Left ventricle myocardium inferior (tissue), 1 donor: ENCODE measurements at regions not wholly inside any gene's neighbourhood (a gene's known extent, or its start where the extent isn't known, plus 50 kb on each side); places are given as distances from the start of the nearest gene placed in this dataset.

Experiments
- DNase-seq: peaks from one replicate; pipeline ENCODE4 v3.0.0-alpha.2; 2020
- H3K27ac ChIP-seq: fragments of 200-600 bp; replicated peaks from 2 replicates; pipeline ENCODE4 v1.8.0; 2021
- H3K27me3 ChIP-seq: fragments of 200-600 bp; 2 replicates; pipeline ENCODE4 v1.8.0; 2021; ENCODE audit warnings: low read depth
- H3K36me3 ChIP-seq: fragments of 200-600 bp; 2 replicates; pipeline ENCODE4 v1.8.0; 2021
- H3K4me1 ChIP-seq: fragments of 200-600 bp; 2 replicates; pipeline ENCODE4 v1.8.0; 2021
- H3K4me3 ChIP-seq: fragments of 200-600 bp; 2 replicates; pipeline ENCODE4 v1.8.0; 2021; ENCODE audit warnings: mild to moderate bottlenecking, moderate library complexity
- H3K9me3 ChIP-seq: fragments of 200-600 bp; replicated peaks from 2 replicates; pipeline ENCODE4 v1.8.0; 2021
- intact Hi-C: fragments of 100-400 bp; cut with micrococcal nuclease; formaldehyde crosslinking; loops from one replicate; pipeline ENCODE4 v1.11.0; 2022
- TF ChIP-seq, protein P1 (sequence below): fragments of 200-600 bp; IDR thresholded peaks from 2 replicates; pipeline ENCODE4 v1.8.0; 2021; ENCODE audit warnings: antibody characterized with exemption, mild to moderate bottlenecking, borderline replicate concordance
- donor health status: DM: no; HTN: yes; CAD: no; lungs with severe emphysema.

DNA sequence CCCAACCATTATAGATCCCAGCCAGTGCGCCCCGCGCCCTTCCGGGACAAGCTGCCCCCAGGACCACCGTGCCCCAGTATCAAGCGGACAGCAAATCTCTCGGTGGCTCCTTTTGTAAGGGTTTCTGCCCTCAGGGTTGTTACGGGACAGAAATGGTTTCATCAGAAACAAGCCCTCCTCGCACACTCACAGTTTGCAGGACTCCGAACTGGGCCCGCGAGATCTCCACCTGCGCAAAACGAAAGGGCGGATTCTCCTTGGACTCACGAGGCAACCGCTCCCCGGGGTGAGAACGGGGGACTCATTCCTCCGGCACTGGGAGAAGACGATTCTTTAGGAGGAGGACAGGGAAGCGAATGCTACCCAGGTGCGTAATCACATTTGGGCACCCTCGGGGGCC lies 51.1 kb upstream of the H6PD start:
- H3K4me3 ChIP-seq, result peak overlapping the region; percentile 87
- DNase-seq, result no peak
- intact Hi-C loops, result no loop called here
- H3K4me1 ChIP-seq, result peaks cover 43% of the 10 kb centered on the region
- TF ChIP-seq, protein P1, sequence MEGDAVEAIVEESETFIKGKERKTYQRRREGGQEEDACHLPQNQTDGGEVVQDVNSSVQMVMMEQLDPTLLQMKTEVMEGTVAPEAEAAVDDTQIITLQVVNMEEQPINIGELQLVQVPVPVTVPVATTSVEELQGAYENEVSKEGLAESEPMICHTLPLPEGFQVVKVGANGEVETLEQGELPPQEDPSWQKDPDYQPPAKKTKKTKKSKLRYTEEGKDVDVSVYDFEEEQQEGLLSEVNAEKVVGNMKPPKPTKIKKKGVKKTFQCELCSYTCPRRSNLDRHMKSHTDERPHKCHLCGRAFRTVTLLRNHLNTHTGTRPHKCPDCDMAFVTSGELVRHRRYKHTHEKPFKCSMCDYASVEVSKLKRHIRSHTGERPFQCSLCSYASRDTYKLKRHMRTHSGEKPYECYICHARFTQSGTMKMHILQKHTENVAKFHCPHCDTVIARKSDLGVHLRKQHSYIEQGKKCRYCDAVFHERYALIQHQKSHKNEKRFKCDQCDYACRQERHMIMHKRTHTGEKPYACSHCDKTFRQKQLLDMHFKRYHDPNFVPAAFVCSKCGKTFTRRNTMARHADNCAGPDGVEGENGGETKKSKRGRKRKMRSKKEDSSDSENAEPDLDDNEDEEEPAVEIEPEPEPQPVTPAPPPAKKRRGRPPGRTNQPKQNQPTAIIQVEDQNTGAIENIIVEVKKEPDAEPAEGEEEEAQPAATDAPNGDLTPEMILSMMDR, result no peak
- no peak overlapping the region for H3K27ac ChIP-seq
- no peaks in the 10 kb centered on the region for H3K36me3 ChIP-seq
- H3K9me3 ChIP-seq, result no peaks in the 10 kb centered on the region
- peaks cover 17% of the 10 kb centered on the region for H3K27me3 ChIP-seq

GRCh38 chr1:9183898-9184297 lies 50.7 kb upstream of the H6PD start:
- Histone ChIP-seq H3K36me3 (no peaks in the 10 kb centered on the region), H3K9me3 (no peaks in the 10 kb centered on the region), H3K27me3 (peaks cover 17% of the 10 kb centered on the region), H3K4me3 (peak overlapping the region; percentile 87), H3K4me1 (peaks cover 43% of the 10 kb centered on the region), H3K27ac (no peak overlapping the region)
- DNase-seq, result no peak
- TF ChIP-seq, protein P1, result no peak
- intact Hi-C loops, result no loop called here

- intact Hi-C loops, result no loop called here
Measured at GRCh38 chr1:9184749-9185148, 49.8 kb upstream of the H6PD start.

More at GRCh38 chr1:9184749-9185148, 49.8 kb upstream of the H6PD start:
- no peaks in the 10 kb centered on the region for H3K36me3 ChIP-seq
- peaks cover 17% of the 10 kb centered on the region for H3K27me3 ChIP-seq
- H3K4me1 ChIP-seq, result peaks cover 40% of the 10 kb centered on the region
- no peak for DNase-seq
- H3K27ac ChIP-seq, result no peak overlapping the region
- H3K9me3 ChIP-seq, result no peaks in the 10 kb centered on the region
- TF ChIP-seq, protein P1, result no peak
- H3K4me3 ChIP-seq, result no peak overlapping the region
